DND-41 (cell line): ENCODE measurements at regions not wholly inside any gene's neighbourhood (a gene's known extent, or its start where the extent isn't known, plus 50 kb on each side); places are given as distances from the start of the nearest gene placed in this dataset.

Experiments used
- EZH2 ChIP-seq: IDR thresholded peaks from 3 replicates; pipeline ENCODE4 v1.6.1; 2012; ENCODE audit warnings: borderline replicate concordance, low read depth, mild to moderate bottlenecking, moderate library complexity, low read length, inconsistent platforms; ENCODE audit not compliant: severe bottlenecking
- TF ChIP-seq, protein P1 (sequence below): IDR thresholded peaks from 2 replicates; pipeline ENCODE4 v1.5.1; 2012; ENCODE audit warnings: borderline replicate concordance, low read length, moderate library complexity, mild to moderate bottlenecking; ENCODE audit not compliant: poor library complexity, severe bottlenecking; ENCODE audit errors: extremely low read depth

GRCh38 chr5:118196229-118196628 is 792.1 kb downstream of the DTWD2 start:
- TF ChIP-seq, protein P1, sequence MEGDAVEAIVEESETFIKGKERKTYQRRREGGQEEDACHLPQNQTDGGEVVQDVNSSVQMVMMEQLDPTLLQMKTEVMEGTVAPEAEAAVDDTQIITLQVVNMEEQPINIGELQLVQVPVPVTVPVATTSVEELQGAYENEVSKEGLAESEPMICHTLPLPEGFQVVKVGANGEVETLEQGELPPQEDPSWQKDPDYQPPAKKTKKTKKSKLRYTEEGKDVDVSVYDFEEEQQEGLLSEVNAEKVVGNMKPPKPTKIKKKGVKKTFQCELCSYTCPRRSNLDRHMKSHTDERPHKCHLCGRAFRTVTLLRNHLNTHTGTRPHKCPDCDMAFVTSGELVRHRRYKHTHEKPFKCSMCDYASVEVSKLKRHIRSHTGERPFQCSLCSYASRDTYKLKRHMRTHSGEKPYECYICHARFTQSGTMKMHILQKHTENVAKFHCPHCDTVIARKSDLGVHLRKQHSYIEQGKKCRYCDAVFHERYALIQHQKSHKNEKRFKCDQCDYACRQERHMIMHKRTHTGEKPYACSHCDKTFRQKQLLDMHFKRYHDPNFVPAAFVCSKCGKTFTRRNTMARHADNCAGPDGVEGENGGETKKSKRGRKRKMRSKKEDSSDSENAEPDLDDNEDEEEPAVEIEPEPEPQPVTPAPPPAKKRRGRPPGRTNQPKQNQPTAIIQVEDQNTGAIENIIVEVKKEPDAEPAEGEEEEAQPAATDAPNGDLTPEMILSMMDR, result no peak
- no peak for TF ChIP-seq EZH2
